ENCODE measurements at regions not wholly inside any gene's neighbourhood (a gene's known extent, or its start where the extent isn't known, plus 50 kb on each side); places are given as distances from the start of the nearest gene placed in this dataset.

GRCh38 chr20:6212903-6213302 lies 90.1 kb upstream of the FERMT1 start:
- Histone ChIP-seq H3K9me3 (ENCODE audit: control insufficient read depth, low read length) (peaks cover 2% of the 10 kb centered on the region), H3K27ac (ENCODE audit: low read length, poor library complexity, severe bottlenecking) (no peak overlapping the region), H3K4me2 (ENCODE audit: low read length, poor library complexity, severe bottlenecking) (no peak overlapping the region), H3K27me3 (ENCODE audit: control insufficient read depth in 1 of 2, insufficient read depth in 1 of 2, low read length in 2 of 2) (no peaks in the 10 kb centered on the region), H3K4me1 (ENCODE audit: control insufficient read depth, insufficient read depth, low read depth, low read length) (no peaks in the 10 kb centered on the region), H3K18ac (ENCODE audit: low read depth in 1 of 2, low read length in 2 of 2) (no peak overlapping the region), H2AK5ac (ENCODE audit: low read length, severe bottlenecking) (no peak overlapping the region), H2AFZ (ENCODE audit: low read depth, low read length) (no peak overlapping the region), H3K14ac (ENCODE audit: low read length in 2 of 2) (no peak overlapping the region), H2BK12ac (ENCODE audit: low read length in 2 of 2) (no peak overlapping the region), H3K36me3 (ENCODE audit: control insufficient read depth in 1 of 2, insufficient read depth in 2 of 2, low read depth in 1 of 2, low read length in 2 of 2) (no peaks in the 10 kb centered on the region), H2BK5ac (ENCODE audit: low read depth, low read length, poor library complexity, severe bottlenecking) (no peak overlapping the region), H2BK15ac (ENCODE audit: low read depth, poor library complexity, severe bottlenecking) (no peak overlapping the region), H4K91ac (ENCODE audit: low read length) (peak overlapping the region; percentile 7), H2BK120ac (ENCODE audit: low read depth, low read length) (no peak overlapping the region), H3K23ac (ENCODE audit: low read length in 2 of 2) (no peak overlapping the region), H3K9ac (ENCODE audit: low read length) (no peak overlapping the region), H3K79me1 (replicated peaks; ENCODE audit: low read length, poor library complexity, severe bottlenecking) (no peaks in the 10 kb centered on the region), H3K4ac (ENCODE audit: low read depth in 1 of 2, low read length in 2 of 2) (no peak overlapping the region), H4K8ac (ENCODE audit: low read length) (no peak overlapping the region), H3K4me3 (ENCODE audit: insufficient read depth in 1 of 2, low read depth in 1 of 2, low read length in 2 of 2) (peak overlapping the region in 1 of 2 experiments; percentile 28)
- 93% methylated on average over 22 of the region's 24 CpGs for WGBS
- DNase-seq, result no peak

GRCh38 chr20:6209093-6209492 lies 86.3 kb upstream of the FERMT1 start:
- Histone ChIP-seq H2AFZ (ENCODE audit: low read depth, low read length) (no peak overlapping the region), H3K36me3 (ENCODE audit: control insufficient read depth in 1 of 2, insufficient read depth in 2 of 2, low read depth in 1 of 2, low read length in 2 of 2) (no peaks in the 10 kb centered on the region), H3K79me1 (replicated peaks; ENCODE audit: low read length, poor library complexity, severe bottlenecking) (no peaks in the 10 kb centered on the region), H3K4me2 (ENCODE audit: low read length, poor library complexity, severe bottlenecking) (no peak overlapping the region), H3K9me3 (ENCODE audit: control insufficient read depth, low read length) (peaks cover 5% of the 10 kb centered on the region), H4K91ac (ENCODE audit: low read length) (no peak overlapping the region), H3K27me3 (ENCODE audit: control insufficient read depth in 1 of 2, insufficient read depth in 1 of 2, low read length in 2 of 2) (no peaks in the 10 kb centered on the region), H4K8ac (ENCODE audit: low read length) (no peak overlapping the region), H2BK120ac (ENCODE audit: low read depth, low read length) (no peak overlapping the region), H3K18ac (ENCODE audit: low read depth in 1 of 2, low read length in 2 of 2) (no peak overlapping the region), H3K4me3 (ENCODE audit: insufficient read depth in 1 of 2, low read depth in 1 of 2, low read length in 2 of 2) (no peak overlapping the region), H3K9ac (ENCODE audit: low read length) (no peak overlapping the region), H3K4ac (ENCODE audit: low read depth in 1 of 2, low read length in 2 of 2) (no peak overlapping the region), H2BK12ac (ENCODE audit: low read length in 2 of 2) (no peak overlapping the region), H3K4me1 (ENCODE audit: control insufficient read depth, insufficient read depth, low read depth, low read length) (no peaks in the 10 kb centered on the region), H2AK5ac (ENCODE audit: low read length, severe bottlenecking) (no peak overlapping the region), H2BK15ac (ENCODE audit: low read depth, poor library complexity, severe bottlenecking) (no peak overlapping the region), H3K23ac (ENCODE audit: low read length in 2 of 2) (no peak overlapping the region), H3K14ac (ENCODE audit: low read length in 2 of 2) (no peak overlapping the region), H3K27ac (ENCODE audit: low read length, poor library complexity, severe bottlenecking) (no peak overlapping the region), H2BK5ac (ENCODE audit: low read depth, low read length, poor library complexity, severe bottlenecking) (no peak overlapping the region)
- DNase-seq, result no peak

GRCh38 chr20:6200092-6200491 lies 77.3 kb upstream of the FERMT1 start:
- WGBS, result 63% methylated on average over 4 of the region's 5 CpGs
- H3K27ac ChIP-seq (ENCODE audit: low read length, poor library complexity, severe bottlenecking), result no peak overlapping the region
- no peak overlapping the region for H3K4ac ChIP-seq (ENCODE audit: low read depth in 1 of 2, low read length in 2 of 2)
- no peaks in the 10 kb centered on the region for H3K36me3 ChIP-seq (ENCODE audit: control insufficient read depth in 1 of 2, insufficient read depth in 2 of 2, low read depth in 1 of 2, low read length in 2 of 2)
- H3K9me3 ChIP-seq (ENCODE audit: control insufficient read depth, low read length), result no peaks in the 10 kb centered on the region
- no peak overlapping the region for H3K23ac ChIP-seq (ENCODE audit: low read length in 2 of 2)
- no peak overlapping the region for H3K4me3 ChIP-seq (ENCODE audit: insufficient read depth in 1 of 2, low read depth in 1 of 2, low read length in 2 of 2)
- no peak overlapping the region for H2AK5ac ChIP-seq (ENCODE audit: low read length, severe bottlenecking)
- H3K9ac ChIP-seq (ENCODE audit: low read length), result no peak overlapping the region
- no peaks in the 10 kb centered on the region for H3K4me1 ChIP-seq (ENCODE audit: control insufficient read depth, insufficient read depth, low read depth, low read length)
- H3K79me1 ChIP-seq (replicated peaks; ENCODE audit: low read length, poor library complexity, severe bottlenecking), result no peaks in the 10 kb centered on the region
- H2BK5ac ChIP-seq (ENCODE audit: low read depth, low read length, poor library complexity, severe bottlenecking), result no peak overlapping the region
- no peak overlapping the region for H4K91ac ChIP-seq (ENCODE audit: low read length)
- H3K14ac ChIP-seq (ENCODE audit: low read length in 2 of 2), result no peak overlapping the region
- no peak for DNase-seq
- no peak overlapping the region for H2AFZ ChIP-seq (ENCODE audit: low read depth, low read length)
- H3K4me2 ChIP-seq (ENCODE audit: low read length, poor library complexity, severe bottlenecking), result no peak overlapping the region
- no peak overlapping the region for H2BK15ac ChIP-seq (ENCODE audit: low read depth, poor library complexity, severe bottlenecking)
- no peak overlapping the region for H2BK120ac ChIP-seq (ENCODE audit: low read depth, low read length)
- no peak overlapping the region for H3K18ac ChIP-seq (ENCODE audit: low read depth in 1 of 2, low read length in 2 of 2)
- H3K27me3 ChIP-seq (ENCODE audit: control insufficient read depth in 1 of 2, insufficient read depth in 1 of 2, low read length in 2 of 2), result no peaks in the 10 kb centered on the region
- H4K8ac ChIP-seq (ENCODE audit: low read length), result no peak overlapping the region
- H2BK12ac ChIP-seq (ENCODE audit: low read length in 2 of 2), result no peak overlapping the region

GRCh38 chr20:6185268-6185667 lies 62.4 kb upstream of the FERMT1 start:
- Histone ChIP-seq H3K9me3 (ENCODE audit: control insufficient read depth, low read length) (peaks cover 3% of the 10 kb centered on the region), H2AFZ (ENCODE audit: low read depth, low read length) (no peak overlapping the region), H2BK15ac (ENCODE audit: low read depth, poor library complexity, severe bottlenecking) (no peak overlapping the region), H2BK5ac (ENCODE audit: low read depth, low read length, poor library complexity, severe bottlenecking) (no peak overlapping the region), H3K14ac (ENCODE audit: low read length in 2 of 2) (no peak overlapping the region), H3K79me1 (replicated peaks; ENCODE audit: low read length, poor library complexity, severe bottlenecking) (no peaks in the 10 kb centered on the region), H3K36me3 (ENCODE audit: control insufficient read depth in 1 of 2, insufficient read depth in 2 of 2, low read depth in 1 of 2, low read length in 2 of 2) (no peaks in the 10 kb centered on the region), H3K4me3 (ENCODE audit: insufficient read depth in 1 of 2, low read depth in 1 of 2, low read length in 2 of 2) (no peak overlapping the region), H3K18ac (ENCODE audit: low read depth in 1 of 2, low read length in 2 of 2) (no peak overlapping the region), H2BK12ac (ENCODE audit: low read length in 2 of 2) (no peak overlapping the region), H3K9ac (ENCODE audit: low read length) (no peak overlapping the region), H3K4me1 (ENCODE audit: control insufficient read depth, insufficient read depth, low read depth, low read length) (no peaks in the 10 kb centered on the region), H3K27ac (ENCODE audit: low read length, poor library complexity, severe bottlenecking) (no peak overlapping the region), H2AK5ac (ENCODE audit: low read length, severe bottlenecking) (no peak overlapping the region), H2BK120ac (ENCODE audit: low read depth, low read length) (no peak overlapping the region), H3K27me3 (ENCODE audit: control insufficient read depth in 1 of 2, insufficient read depth in 1 of 2, low read length in 2 of 2) (peaks cover 4 to 18% of the 10 kb centered on the region in 2 experiments), H3K23ac (ENCODE audit: low read length in 2 of 2) (no peak overlapping the region), H4K8ac (ENCODE audit: low read length) (no peak overlapping the region), H3K4me2 (ENCODE audit: low read length, poor library complexity, severe bottlenecking) (no peak overlapping the region), H3K4ac (ENCODE audit: low read depth in 1 of 2, low read length in 2 of 2) (no peak overlapping the region), H4K91ac (ENCODE audit: low read length) (no peak overlapping the region)
- 58% methylated on average over 3 of the region's 3 CpGs for WGBS
- DNase-seq, result no peak
